ENCODE measurements at regions not wholly inside any gene's neighbourhood (a gene's known extent, or its start where the extent isn't known, plus 50 kb on each side); places are given as distances from the start of the nearest gene placed in this dataset.

GRCh38 chr2:128973566-128973965 is 654.9 kb upstream of the HS6ST1 start:
- H3K9ac ChIP-seq (ENCODE audit: low read depth in 1 of 2, low read length in 2 of 2), result no peak overlapping the region
- no peak for DNase-seq (ENCODE audit: low spot score)
- peaks cover 0 to 1% (median 0%) of the 10 kb centered on the region in 4 donors for H3K4me1 ChIP-seq (ENCODE audit: control insufficient read depth in 4 of 4, insufficient read depth in 4 of 4, low read length in 3 of 4)
- H3K27ac ChIP-seq (ENCODE audit: low read depth in 1 of 2, low read length in 2 of 2), result no peak overlapping the region
- TF ChIP-seq ATF3 (IDR thresholded peaks at IDR 0.05), result no peak
- no peak for TF ChIP-seq GABPA (IDR thresholded peaks at IDR 0.05 in 1 of 2, conservative IDR thresholded peaks at IDR 0.05 in 1 of 2)
- no peak for TF ChIP-seq YY1 (IDR thresholded peaks at IDR 0.05)
- no peak for TF ChIP-seq FOXA1 (IDR thresholded peaks at IDR 0.05)
- TF ChIP-seq MAX (IDR thresholded peaks at IDR 0.05), result no peak
- TF ChIP-seq TAF1 (conservative IDR thresholded peaks at IDR 0.05), result no peak
- no peak for TF ChIP-seq EGR1 (IDR thresholded peaks at IDR 0.05; ENCODE audit: low read depth in 2 of 2)
- TF ChIP-seq HNF4A (conservative IDR thresholded peaks at IDR 0.05), result no peak
- no peak for TF ChIP-seq NR2F2 (IDR thresholded peaks at IDR 0.05)
- no peak for TF ChIP-seq RAD21 (IDR thresholded peaks at IDR 0.05)
- no peak for TF ChIP-seq JUND (IDR thresholded peaks at IDR 0.05)
- TF ChIP-seq FOXA2 (IDR thresholded peaks at IDR 0.05), result no peak
- TF ChIP-seq, protein P1, sequence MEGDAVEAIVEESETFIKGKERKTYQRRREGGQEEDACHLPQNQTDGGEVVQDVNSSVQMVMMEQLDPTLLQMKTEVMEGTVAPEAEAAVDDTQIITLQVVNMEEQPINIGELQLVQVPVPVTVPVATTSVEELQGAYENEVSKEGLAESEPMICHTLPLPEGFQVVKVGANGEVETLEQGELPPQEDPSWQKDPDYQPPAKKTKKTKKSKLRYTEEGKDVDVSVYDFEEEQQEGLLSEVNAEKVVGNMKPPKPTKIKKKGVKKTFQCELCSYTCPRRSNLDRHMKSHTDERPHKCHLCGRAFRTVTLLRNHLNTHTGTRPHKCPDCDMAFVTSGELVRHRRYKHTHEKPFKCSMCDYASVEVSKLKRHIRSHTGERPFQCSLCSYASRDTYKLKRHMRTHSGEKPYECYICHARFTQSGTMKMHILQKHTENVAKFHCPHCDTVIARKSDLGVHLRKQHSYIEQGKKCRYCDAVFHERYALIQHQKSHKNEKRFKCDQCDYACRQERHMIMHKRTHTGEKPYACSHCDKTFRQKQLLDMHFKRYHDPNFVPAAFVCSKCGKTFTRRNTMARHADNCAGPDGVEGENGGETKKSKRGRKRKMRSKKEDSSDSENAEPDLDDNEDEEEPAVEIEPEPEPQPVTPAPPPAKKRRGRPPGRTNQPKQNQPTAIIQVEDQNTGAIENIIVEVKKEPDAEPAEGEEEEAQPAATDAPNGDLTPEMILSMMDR (IDR thresholded peaks at IDR 0.05; ENCODE audit: low read depth, low read length, missing input control), result no peak
- no peak for TF ChIP-seq RXRA (IDR thresholded peaks at IDR 0.05)
- no peak for TF ChIP-seq ZBTB33 (IDR thresholded peaks at IDR 0.05)
- TF ChIP-seq REST (IDR thresholded peaks at IDR 0.05), result no peak
- TF ChIP-seq SP1 (IDR thresholded peaks at IDR 0.05), result no peak
- no peak overlapping the region for H3K4me3 ChIP-seq (ENCODE audit: low read depth in 1 of 3, low read length in 3 of 3)
- H3K36me3 ChIP-seq (ENCODE audit: control insufficient read depth in 4 of 4, insufficient read depth in 3 of 4, low read depth in 1 of 4, low read length in 3 of 4), result no peaks in the 10 kb centered on the region
- H3K27me3 ChIP-seq (ENCODE audit: control insufficient read depth in 4 of 4, insufficient read depth in 4 of 4, low read length in 3 of 4), result no peaks in the 10 kb centered on the region
- H3K9me3 ChIP-seq (ENCODE audit: control insufficient read depth in 4 of 4, low read length in 3 of 4), result no peaks in the 10 kb centered on the region
- 91% methylated on average over 4 of the region's 4 CpGs for WGBS

GRCh38 chr2:128978212-128978611 is 659.5 kb upstream of the HS6ST1 start:
- H3K27me3 ChIP-seq (ENCODE audit: control insufficient read depth in 4 of 4, insufficient read depth in 4 of 4, low read length in 3 of 4), result no peaks in the 10 kb centered on the region
- WGBS, result 48% methylated on average over 5 of the region's 5 CpGs
- no peak overlapping the region for H3K4me3 ChIP-seq (ENCODE audit: low read depth in 1 of 3, low read length in 3 of 3)
- H3K27ac ChIP-seq (ENCODE audit: low read depth in 1 of 2, low read length in 2 of 2), result no peak overlapping the region
- TF ChIP-seq FOXA1 (IDR thresholded peaks at IDR 0.05), result no peak
- no peak for TF ChIP-seq HNF4A (conservative IDR thresholded peaks at IDR 0.05)
- no peaks in the 10 kb centered on the region for H3K36me3 ChIP-seq (ENCODE audit: control insufficient read depth in 4 of 4, insufficient read depth in 3 of 4, low read depth in 1 of 4, low read length in 3 of 4)
- H3K4me1 ChIP-seq (ENCODE audit: control insufficient read depth in 4 of 4, insufficient read depth in 4 of 4, low read length in 3 of 4), result no peaks in the 10 kb centered on the region
- DNase-seq (ENCODE audit: low spot score), result no peak
- no peaks in the 10 kb centered on the region for H3K9me3 ChIP-seq (ENCODE audit: control insufficient read depth in 4 of 4, low read length in 3 of 4)
- H3K9ac ChIP-seq (ENCODE audit: low read depth in 1 of 2, low read length in 2 of 2), result no peak overlapping the region

Measured in liver (tissue), 8 donors.